Endothelial cell (in vitro differentiated cells): ENCODE measurements at regions not wholly inside any gene's neighbourhood (a gene's known extent, or its start where the extent isn't known, plus 50 kb on each side); places are given as distances from the start of the nearest gene placed in this dataset.

ENCODE experiments used
- DNase-seq: peaks from one replicate; pipeline ENCODE4 v3.0.0; 2021; ENCODE audit warnings: low spot score
- H3K27ac Mint-ChIP-seq: one replicate; pipeline ENCODE4 v1.8.0; 2021; ENCODE audit warnings: mixed read lengths, inconsistent platforms; ENCODE audit not compliant: unreplicated experiment
- H3K27me3 Mint-ChIP-seq: one replicate; pipeline ENCODE4 v1.8.0; 2021; ENCODE audit warnings: mild to moderate bottlenecking, moderate library complexity, mixed read lengths, inconsistent platforms; ENCODE audit not compliant: unreplicated experiment
- H3K36me3 Mint-ChIP-seq: one replicate; pipeline ENCODE4 v1.8.0; 2021; ENCODE audit warnings: mild to moderate bottlenecking, low read depth, mixed read lengths, inconsistent platforms; ENCODE audit not compliant: unreplicated experiment
- H3K4me1 Mint-ChIP-seq: one replicate; pipeline ENCODE4 v1.8.0; 2021; ENCODE audit warnings: mild to moderate bottlenecking, mixed read lengths, inconsistent platforms; ENCODE audit not compliant: unreplicated experiment
- H3K4me3 Mint-ChIP-seq: one replicate; pipeline ENCODE4 v1.8.0; 2021; ENCODE audit warnings: mild to moderate bottlenecking, mixed read lengths, inconsistent platforms; ENCODE audit not compliant: unreplicated experiment
- H3K9me3 Mint-ChIP-seq: one replicate; pipeline ENCODE4 v1.8.0; 2021; ENCODE audit warnings: mixed read lengths, inconsistent platforms; ENCODE audit not compliant: unreplicated experiment
- CTCF ChIP-seq: fragments of 200-600 bp; sonication (generic); IDR thresholded peaks from one replicate; pipeline ENCODE4 v1.5.0; 2021; ENCODE audit warnings: antibody characterized with exemption; ENCODE audit not compliant: unreplicated experiment

GRCh38 chr9:79798450-79798849 is 226.7 kb downstream of the TLE4 start:
- no peak overlapping the region for H3K4me3 Mint-ChIP-seq
- H3K27me3 Mint-ChIP-seq = no peaks in the 10 kb centered on the region
- no peaks in the 10 kb centered on the region for H3K36me3 Mint-ChIP-seq
- H3K9me3 Mint-ChIP-seq = no peaks in the 10 kb centered on the region
- no peak for DNase-seq
- no peaks in the 10 kb centered on the region for H3K4me1 Mint-ChIP-seq
- H3K27ac Mint-ChIP-seq = no peak overlapping the region
- TF ChIP-seq CTCF = no peak

GRCh38 chr9:79796411-79796810 is 224.6 kb downstream of the TLE4 start:
- no peaks in the 10 kb centered on the region for H3K36me3 Mint-ChIP-seq

GRCh38 chr9:79788662-79789061 is 216.9 kb downstream of the TLE4 start:
- DNase-seq = no peak
- Mint-ChIP-seq H3K4me3 (no peak overlapping the region), H3K9me3 (no peaks in the 10 kb centered on the region), H3K4me1 (no peaks in the 10 kb centered on the region), H3K36me3 (no peaks in the 10 kb centered on the region), H3K27ac (no peak overlapping the region), H3K27me3 (no peaks in the 10 kb centered on the region)
- no peak for TF ChIP-seq CTCF

More at GRCh38 chr9:79796411-79796810, 224.6 kb downstream of the TLE4 start:
- Mint-ChIP-seq H3K9me3 (no peaks in the 10 kb centered on the region), H3K27me3 (no peaks in the 10 kb centered on the region), H3K4me3 (no peak overlapping the region), H3K4me1 (no peaks in the 10 kb centered on the region), H3K27ac (no peak overlapping the region)
- DNase-seq = no peak
- TF ChIP-seq CTCF = no peak

GRCh38 chr9:79781263-79781662 is 209.5 kb downstream of the TLE4 start:
- DNase-seq = no peak
- H3K27ac Mint-ChIP-seq = no peak overlapping the region
- TF ChIP-seq CTCF = no peak
- H3K4me3 Mint-ChIP-seq = no peak overlapping the region
- H3K27me3 Mint-ChIP-seq = peaks cover 2% of the 10 kb centered on the region
- H3K9me3 Mint-ChIP-seq = no peaks in the 10 kb centered on the region
- no peaks in the 10 kb centered on the region for H3K36me3 Mint-ChIP-seq
- no peaks in the 10 kb centered on the region for H3K4me1 Mint-ChIP-seq

- no peak for DNase-seq
- no peaks in the 10 kb centered on the region for H3K4me1 Mint-ChIP-seq
- no peak overlapping the region for H3K4me3 Mint-ChIP-seq
- H3K27ac Mint-ChIP-seq = no peak overlapping the region
- H3K9me3 Mint-ChIP-seq = no peaks in the 10 kb centered on the region
- no peaks in the 10 kb centered on the region for H3K36me3 Mint-ChIP-seq
- peaks cover 2% of the 10 kb centered on the region for H3K27me3 Mint-ChIP-seq
- TF ChIP-seq CTCF = no peak
Measured at GRCh38 chr9:79780559-79780958, 208.8 kb downstream of the TLE4 start.
